Upper lobe of right lung (tissue), 1 donor: ENCODE measurements at regions not wholly inside any gene's neighbourhood (a gene's known extent, or its start where the extent isn't known, plus 50 kb on each side); places are given as distances from the start of the nearest gene placed in this dataset.
"Not testable (repeated sequence)": the region's sequence is repeated elsewhere in the genome, so short reads cannot be mapped to it uniquely, and the experiment has no call there.

ENCODE experiments used
- ATAC-seq: fragments of 200-7000 bp; cut with Tn5 transposase; one replicate; pipeline ENCODE4 v1.9.1; 2020; ENCODE audit warnings: mild to moderate bottlenecking, moderate library complexity
- DNase-seq: peaks from one replicate; pipeline ENCODE4 v3.0.0-alpha.2; 2020
- H3K27ac ChIP-seq: fragments of 200-600 bp; one replicate; pipeline ENCODE4 v1.8.0; 2022
- H3K27me3 ChIP-seq: fragments of 200-600 bp; one replicate; pipeline ENCODE4 v1.8.0; 2022; ENCODE audit warnings: mild to moderate bottlenecking
- H3K36me3 ChIP-seq: fragments of 200-600 bp; one replicate; pipeline ENCODE4 v1.8.0; 2022
- H3K4me1 ChIP-seq: fragments of 200-600 bp; one replicate; pipeline ENCODE4 v1.8.0; 2022
- H3K4me3 ChIP-seq: fragments of 200-600 bp; one replicate; pipeline ENCODE4 v1.8.0; 2022; ENCODE audit warnings: mild to moderate bottlenecking
- H3K9me3 ChIP-seq: fragments of 200-600 bp; one replicate; pipeline ENCODE4 v1.8.0; 2022
- intact Hi-C: fragments of 100-400 bp; cut with DNase I; formaldehyde crosslinking; loops from one replicate; pipeline ENCODE4 v1.11.0; 2022
- TF ChIP-seq, protein P1 (sequence below): fragments of 200-600 bp; IDR thresholded peaks from one replicate; pipeline ENCODE4 v1.8.0; 2022; ENCODE audit warnings: antibody characterized with exemption
- donor health status: DM: no; HTN: yes; CAD: no; lungs with severe emphysema.

DNA sequence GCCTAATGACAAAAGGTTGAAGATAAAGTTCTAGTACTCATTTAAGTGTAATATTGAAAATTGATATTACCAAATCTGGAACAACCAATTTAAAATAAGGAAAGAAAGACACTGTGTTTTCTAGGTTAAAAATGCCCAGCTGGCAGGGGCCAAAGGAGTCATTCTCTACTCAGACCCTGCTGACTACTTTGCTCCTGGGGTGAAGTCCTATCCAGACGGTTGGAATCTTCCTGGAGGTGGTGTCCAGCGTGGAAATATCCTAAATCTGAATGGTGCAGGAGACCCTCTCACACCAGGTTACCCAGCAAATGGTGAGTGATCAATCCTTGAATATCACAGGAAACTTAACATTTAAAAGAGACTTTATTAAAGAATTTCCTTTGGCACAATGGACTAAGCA lies 50.7 kb upstream of the TRIM77 start:
- H3K27ac ChIP-seq, H3K4me3 ChIP-seq, H3K4me1 ChIP-seq, intact Hi-C loops, DNase-seq, ATAC-seq, H3K27me3 ChIP-seq, H3K9me3 ChIP-seq, H3K36me3 ChIP-seq: not testable (repeated sequence)

DNA sequence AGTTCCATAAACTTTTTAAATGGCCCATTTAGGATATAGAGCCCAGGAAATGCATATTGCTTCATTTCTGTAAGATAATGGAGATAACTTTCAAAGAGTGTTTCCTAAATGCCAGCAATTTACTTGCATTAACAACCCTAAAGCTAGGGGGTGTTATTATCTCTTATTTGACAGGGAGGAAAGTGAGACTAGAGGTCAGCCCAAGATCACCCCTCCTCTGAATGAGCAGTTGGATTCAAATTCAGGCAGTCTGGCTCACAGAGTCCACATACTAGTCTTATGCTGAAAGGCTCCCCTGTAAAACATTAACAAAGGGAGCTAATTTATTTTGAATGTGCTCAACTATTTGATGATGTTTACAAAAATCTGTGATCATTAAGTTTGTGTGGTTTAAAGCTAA lies 49.9 kb upstream of the TRIM77 start:
- H3K27ac ChIP-seq, result no peak overlapping the region
- TF ChIP-seq, protein P1, sequence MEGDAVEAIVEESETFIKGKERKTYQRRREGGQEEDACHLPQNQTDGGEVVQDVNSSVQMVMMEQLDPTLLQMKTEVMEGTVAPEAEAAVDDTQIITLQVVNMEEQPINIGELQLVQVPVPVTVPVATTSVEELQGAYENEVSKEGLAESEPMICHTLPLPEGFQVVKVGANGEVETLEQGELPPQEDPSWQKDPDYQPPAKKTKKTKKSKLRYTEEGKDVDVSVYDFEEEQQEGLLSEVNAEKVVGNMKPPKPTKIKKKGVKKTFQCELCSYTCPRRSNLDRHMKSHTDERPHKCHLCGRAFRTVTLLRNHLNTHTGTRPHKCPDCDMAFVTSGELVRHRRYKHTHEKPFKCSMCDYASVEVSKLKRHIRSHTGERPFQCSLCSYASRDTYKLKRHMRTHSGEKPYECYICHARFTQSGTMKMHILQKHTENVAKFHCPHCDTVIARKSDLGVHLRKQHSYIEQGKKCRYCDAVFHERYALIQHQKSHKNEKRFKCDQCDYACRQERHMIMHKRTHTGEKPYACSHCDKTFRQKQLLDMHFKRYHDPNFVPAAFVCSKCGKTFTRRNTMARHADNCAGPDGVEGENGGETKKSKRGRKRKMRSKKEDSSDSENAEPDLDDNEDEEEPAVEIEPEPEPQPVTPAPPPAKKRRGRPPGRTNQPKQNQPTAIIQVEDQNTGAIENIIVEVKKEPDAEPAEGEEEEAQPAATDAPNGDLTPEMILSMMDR, result no peak
- DNase-seq (no peak), ATAC-seq (no peak)
- H3K4me3 ChIP-seq, result no peak overlapping the region
- no peaks in the 10 kb centered on the region for H3K27me3 ChIP-seq
- intact Hi-C loops, result no loop called here
- no peaks in the 10 kb centered on the region for H3K36me3 ChIP-seq
- no peaks in the 10 kb centered on the region for H3K4me1 ChIP-seq
- no peaks in the 10 kb centered on the region for H3K9me3 ChIP-seq
